GM23338 (cell line): ENCODE measurements at regions not wholly inside any gene's neighbourhood (a gene's known extent, or its start where the extent isn't known, plus 50 kb on each side); places are given as distances from the start of the nearest gene placed in this dataset.

Source experiments
- ATAC-seq: fragments of 200-7000 bp; cut with Tn5 transposase; 3 replicates; pipeline ENCODE4 v1.9.1; 2020
- DNase-seq: peaks from one replicate; pipeline ENCODE4 v3.0.0-alpha.2; 2015; ENCODE audit warnings: low spot score
- H2AFZ ChIP-seq: fragments of 200-600 bp; sonication (generic); 2 replicates; pipeline ENCODE4 v1.8.0; 2016; ENCODE audit warnings: antibody characterized with exemption, mild to moderate bottlenecking, moderate library complexity
- H3F3A ChIP-seq: fragments of 200-600 bp; sonication (generic); replicated peaks from 2 replicates; pipeline ENCODE4 v1.8.0; 2017; ENCODE audit warnings: antibody characterized with exemption, mixed run types, low read depth
- H3K27ac ChIP-seq: fragments of 200-600 bp; sonication (generic); 2 replicates; pipeline ENCODE4 v1.6.1; 2016; ENCODE audit warnings: low read depth
- H3K27me3 ChIP-seq: fragments of 200-600 bp; sonication (generic); 2 replicates; pipeline ENCODE4 v1.8.0; 2016; ENCODE audit warnings: mild to moderate bottlenecking, mixed run types, moderate library complexity; ENCODE audit not compliant: insufficient read depth
- H3K36me3 ChIP-seq: fragments of 200-600 bp; sonication (generic); 2 replicates; pipeline ENCODE4 v1.8.0; 2016; ENCODE audit warnings: mild to moderate bottlenecking; ENCODE audit not compliant: insufficient read depth
- H3K4me1 ChIP-seq: fragments of 200-600 bp; sonication (generic); 2 replicates; pipeline ENCODE4 v1.8.0; 2016; ENCODE audit warnings: mild to moderate bottlenecking, moderate library complexity; ENCODE audit not compliant: insufficient read depth
- H3K4me2 ChIP-seq: fragments of 200-600 bp; sonication (generic); 2 replicates; pipeline ENCODE4 v1.7.1; 2017; ENCODE audit warnings: mixed run types
- H3K4me3 ChIP-seq: fragments of 200-600 bp; sonication (generic); 2 replicates; pipeline ENCODE4 v1.6.1; 2016; ENCODE audit warnings: mixed run types
- H3K79me2 ChIP-seq: fragments of 200-600 bp; sonication (generic); replicated peaks from 2 replicates; pipeline ENCODE4 v1.8.0; 2017; ENCODE audit warnings: mild to moderate bottlenecking; ENCODE audit not compliant: insufficient read depth
- H3K9me2 ChIP-seq: fragments of 200-600 bp; sonication (generic); 2 replicates; pipeline ENCODE4 v1.8.0; 2017; ENCODE audit not compliant: insufficient read depth
- H4K20me1 ChIP-seq: fragments of 200-600 bp; sonication (generic); replicated peaks from 2 replicates; pipeline ENCODE4 v1.8.0; 2017; ENCODE audit warnings: mild to moderate bottlenecking; ENCODE audit not compliant: insufficient read depth
- H3K27ac Mint-ChIP-seq: 2 replicates; pipeline ENCODE4 v1.8.0; 2020; ENCODE audit warnings: inconsistent platforms, mild to moderate bottlenecking, moderate library complexity, mixed read lengths
- H3K27me3 Mint-ChIP-seq: 3 replicates; pipeline ENCODE4 v1.8.0; 2022; ENCODE audit warnings: low read depth, mild to moderate bottlenecking, moderate library complexity, mixed read lengths, inconsistent platforms; ENCODE audit not compliant: insufficient read depth, poor library complexity
- H3K36me3 Mint-ChIP-seq: 3 replicates; pipeline ENCODE4 v1.8.0; 2021; ENCODE audit warnings: low read depth, mild to moderate bottlenecking, inconsistent platforms, moderate library complexity, mixed read lengths
- H3K4me1 Mint-ChIP-seq: 3 replicates; pipeline ENCODE4 v1.8.0; 2020; ENCODE audit warnings: mild to moderate bottlenecking, inconsistent platforms, mixed read lengths
- H3K4me3 Mint-ChIP-seq: 3 replicates; pipeline ENCODE4 v1.8.0; 2021; ENCODE audit warnings: moderate library complexity, mild to moderate bottlenecking, inconsistent platforms, mixed read lengths
- H3K9me3 Mint-ChIP-seq: 3 replicates; pipeline ENCODE4 v1.8.0; 2020; ENCODE audit warnings: moderate library complexity, mild to moderate bottlenecking, inconsistent platforms, mixed read lengths
- CREB1 ChIP-seq: fragments of 250-450 bp; sonication (Bioruptor Pico); IDR thresholded peaks from 2 replicates; pipeline ENCODE4 v1.5.0; 2020; ENCODE audit warnings: low read depth, mild to moderate bottlenecking, moderate library complexity
- CTCF ChIP-seq, 2 experiments: fragments of 200-600 bp in 1 of 2; sonication (generic) in 1 of 2; conservative IDR thresholded peaks; 2 replicates each; pipeline versions ENCODE4 v1.5.1 to v1.6.1; 2016 to 2017; ENCODE audit warnings: antibody characterized with exemption in 2 of 2, low read depth in 2 of 2, mild to moderate bottlenecking in 2 of 2, moderate library complexity in 1 of 2
- ETS1 ChIP-seq: IDR thresholded peaks from 2 replicates; pipeline ENCODE4 v1.6.1; 2016; ENCODE audit warnings: antibody characterized with exemption
- EZH2 ChIP-seq: fragments of 200-600 bp; sonication (generic); IDR thresholded peaks from one replicate; pipeline ENCODE4 v1.8.0; 2017; ENCODE audit warnings: antibody characterized with exemption, mild to moderate bottlenecking, low read depth; ENCODE audit not compliant: unreplicated experiment
- EZH2phosphoT487 ChIP-seq: fragments of 200-600 bp; sonication (generic); IDR thresholded peaks from one replicate; pipeline ENCODE4 v1.8.1; 2018; ENCODE audit warnings: antibody characterized with exemption; ENCODE audit not compliant: unreplicated experiment
- JUNB ChIP-seq: IDR thresholded peaks from one replicate; pipeline ENCODE4 v1.6.1; 2016; ENCODE audit warnings: antibody characterized with exemption; ENCODE audit not compliant: unreplicated experiment
- NANOG ChIP-seq: IDR thresholded peaks from 2 replicates; pipeline ENCODE4 v1.6.1; 2016; ENCODE audit warnings: antibody characterized with exemption, borderline replicate concordance
- POLR2AphosphoS5 ChIP-seq: IDR thresholded peaks from 2 replicates; pipeline ENCODE4 v1.6.1; 2016; ENCODE audit warnings: antibody characterized with exemption, low read depth
- REST ChIP-seq: IDR thresholded peaks from one replicate; pipeline ENCODE4 v1.6.1; 2018; ENCODE audit warnings: antibody characterized with exemption; ENCODE audit not compliant: unreplicated experiment
- STAT1 ChIP-seq: IDR thresholded peaks from one replicate; pipeline ENCODE4 v1.6.1; 2016; ENCODE audit warnings: antibody characterized with exemption; ENCODE audit not compliant: unreplicated experiment
- ZNF331 ChIP-seq: fragments of 250-450 bp; sonication (Bioruptor Pico); IDR thresholded peaks from 2 replicates; pipeline ENCODE4 v1.5.0; 2020; ENCODE audit warnings: low read depth, mild to moderate bottlenecking, moderate library complexity
- ZNF462 ChIP-seq: fragments of 250-450 bp; sonication (Bioruptor Pico); IDR thresholded peaks from 2 replicates; pipeline ENCODE4 v1.5.0; 2020; ENCODE audit warnings: mild to moderate bottlenecking, moderate library complexity

- H3K4me2 ChIP-seq, result no peak overlapping the region
- H4K20me1 ChIP-seq, result no peaks in the 10 kb centered on the region
- H3K4me1 ChIP-seq, result no peaks in the 10 kb centered on the region
- H2AFZ ChIP-seq, result no peak overlapping the region
- no peak overlapping the region for H3K4me3 ChIP-seq
- Mint-ChIP-seq H3K4me1 (peaks cover 8% of the 10 kb centered on the region), H3K36me3 (no peaks in the 10 kb centered on the region), H3K4me3 (no peak overlapping the region), H3K27me3 (no peaks in the 10 kb centered on the region), H3K9me3 (no peaks in the 10 kb centered on the region; the same call in 2 of the 3 replicates), H3K27ac (no peak overlapping the region)
- no peaks in the 10 kb centered on the region for H3K79me2 ChIP-seq
- peaks cover 6% of the 10 kb centered on the region; the same call in 1 of the 2 replicates for H3K9me2 ChIP-seq
- H3K27me3 ChIP-seq, result no peaks in the 10 kb centered on the region
- no peak for TF ChIP-seq REST
- TF ChIP-seq ETS1, result no peak
- no peak for TF ChIP-seq EZH2phosphoT487
- TF ChIP-seq ZNF462 (CRISPR knock-in tag), result no peak
- no peak for TF ChIP-seq STAT1
- no peak for TF ChIP-seq ZNF331 (CRISPR knock-in tag)
- TF ChIP-seq EZH2, result no peak
- TF ChIP-seq JUNB, result no peak
- TF ChIP-seq POLR2AphosphoS5, result no peak
- no peak for TF ChIP-seq CTCF (conservative IDR thresholded peaks at IDR 0.05; ENCODE audit: low read depth in 2 of 2)
- TF ChIP-seq NANOG, result no peak
- no peak for TF ChIP-seq CREB1
- DNase-seq (no peak), ATAC-seq (no peak)
- H3K36me3 ChIP-seq, result no peaks in the 10 kb centered on the region
- no peak overlapping the region for H3K27ac ChIP-seq
- no peaks in the 10 kb centered on the region for H3F3A ChIP-seq
Observed at GRCh38 chr12:85740186-85740585, 96.0 kb downstream of the RASSF9 start.
